RCC 7860 (cell line): ENCODE measurements at regions not wholly inside any gene's neighbourhood (a gene's known extent, or its start where the extent isn't known, plus 50 kb on each side); places are given as distances from the start of the nearest gene placed in this dataset.
"Not testable (repeated sequence)": the region's sequence is repeated elsewhere in the genome, so short reads cannot be mapped to it uniquely, and the experiment has no call there.

ENCODE experiments used
- DNase-seq: peaks from one replicate; pipeline ENCODE4 v3.0.0-alpha.2; 2015; ENCODE audit warnings: low spot score
- FAIRE-seq: peaks from 2 replicates; lab custom pipeline; 2012; peaks lifted over from hg19 to GRCh38; lab: Jason Lieb, UNC

DNA sequence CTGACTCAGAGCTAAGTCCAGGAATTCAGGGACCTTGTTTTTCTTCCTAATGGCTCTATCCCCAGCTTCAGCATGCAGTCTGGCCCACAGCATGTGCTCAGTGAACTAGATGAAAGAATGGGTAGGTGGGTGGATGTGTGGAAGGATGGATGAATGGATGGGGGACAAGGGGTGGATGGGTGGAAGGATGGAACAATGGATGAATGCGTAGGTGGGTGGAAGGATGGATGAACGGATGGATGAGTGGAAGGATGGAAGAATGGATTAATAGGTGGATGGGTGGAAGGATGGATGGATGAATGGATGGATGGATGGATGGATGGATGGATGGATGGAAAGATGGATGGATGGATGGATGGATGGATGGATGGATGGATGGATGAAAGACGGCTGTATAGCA, 79.7 kb upstream of the SFSWAP start:
- no peak for DNase-seq
- FAIRE-seq: no peak

DNA sequence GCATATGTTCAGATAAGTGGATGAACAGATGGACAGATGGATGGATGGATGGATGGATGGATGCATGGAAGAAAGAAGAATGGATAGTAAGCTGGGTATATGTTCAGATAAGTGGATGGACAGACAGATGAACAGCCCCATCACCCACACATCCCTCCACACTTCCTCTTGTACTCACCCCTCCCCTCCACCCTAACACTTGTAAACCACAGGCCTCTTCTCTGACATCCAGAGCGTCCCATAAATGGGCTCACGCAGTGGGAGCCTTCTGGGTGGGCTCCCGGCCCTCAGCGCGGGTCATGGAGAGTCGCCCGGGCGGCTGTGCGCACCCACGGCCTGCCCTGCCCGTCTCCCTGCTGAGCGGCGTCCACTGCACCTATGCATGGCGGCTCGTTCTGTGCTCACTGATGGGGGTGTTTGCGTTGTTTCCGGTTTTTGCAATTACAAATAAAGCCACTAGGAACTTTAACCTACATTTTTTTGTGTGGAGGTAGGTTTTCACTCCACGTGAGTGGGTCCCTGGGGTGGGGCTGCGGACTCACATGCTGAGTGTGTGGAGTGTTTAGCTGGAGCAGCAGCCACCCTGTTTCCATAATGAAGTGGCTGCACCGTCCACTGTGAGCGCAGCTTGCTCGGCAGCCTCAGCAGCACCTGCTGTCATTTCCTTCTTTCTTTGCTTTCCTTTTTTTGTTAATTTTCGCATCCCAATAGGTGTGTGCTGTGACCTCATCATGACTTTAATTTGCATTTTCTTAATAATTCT, 78.8 kb upstream of the SFSWAP start:
- DNase-seq, FAIRE-seq: not testable (repeated sequence)

DNA sequence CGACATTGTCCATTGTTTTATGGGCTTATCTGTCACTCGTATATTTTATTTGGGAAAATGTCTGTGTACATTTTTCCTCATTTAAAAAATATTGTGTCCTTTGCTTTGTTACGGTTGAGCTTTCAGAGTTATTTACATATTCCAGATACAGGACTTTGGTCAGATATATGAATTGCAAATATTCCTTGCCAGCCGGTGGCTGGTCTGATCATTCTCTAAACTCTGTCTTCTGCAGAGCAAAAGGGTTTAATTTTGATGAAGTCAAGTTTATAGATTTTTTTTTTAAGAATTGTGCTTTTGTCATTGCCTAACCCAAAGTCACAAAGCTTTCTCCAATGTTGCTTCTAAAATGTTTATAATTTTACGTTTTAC, 78.3 kb upstream of the SFSWAP start:
- FAIRE-seq, DNase-seq: not testable (repeated sequence)

DNA sequence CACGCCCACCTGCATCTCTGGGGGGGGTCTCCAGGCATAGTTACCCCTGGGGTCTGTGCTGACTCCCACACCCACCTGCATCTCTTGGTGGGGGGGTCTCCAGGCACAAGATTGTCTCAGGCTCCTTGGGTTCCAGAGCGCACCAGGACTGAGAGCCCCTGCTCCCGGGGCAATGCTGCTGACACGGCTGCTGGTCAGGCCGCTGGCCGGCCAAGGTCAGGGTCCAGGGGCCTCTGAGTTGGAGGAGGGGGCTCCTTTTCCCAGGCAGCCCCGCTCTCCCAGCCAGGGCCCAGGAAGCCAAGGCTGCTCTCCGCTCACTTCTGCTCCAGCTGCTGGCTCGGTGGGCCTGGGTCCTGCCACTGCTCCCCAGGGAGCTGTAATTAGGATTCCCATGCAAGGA, 77.3 kb upstream of the SFSWAP start:
- not testable (repeated sequence) for FAIRE-seq, DNase-seq

DNA sequence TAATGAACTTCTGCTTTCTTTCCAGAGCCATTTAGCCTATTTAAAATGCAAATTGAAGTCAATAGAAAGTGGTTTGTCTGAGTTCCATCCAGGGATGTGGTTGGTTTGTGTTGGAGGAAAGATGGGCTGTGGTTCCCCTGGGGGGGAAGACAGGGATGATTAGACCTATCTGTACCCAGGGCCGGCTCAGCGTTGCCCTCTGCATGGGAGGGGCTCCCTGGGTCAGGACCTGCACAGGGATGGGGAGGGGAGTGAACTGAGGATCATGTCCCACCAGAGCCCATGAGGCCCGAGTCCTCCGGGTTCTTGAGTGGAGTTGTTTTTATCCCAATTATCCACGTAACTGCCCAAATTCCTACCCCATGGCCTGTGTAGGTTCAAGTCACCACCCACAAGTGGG, 76.9 kb upstream of the SFSWAP start:
- FAIRE-seq: no peak
- no peak for DNase-seq

DNA sequence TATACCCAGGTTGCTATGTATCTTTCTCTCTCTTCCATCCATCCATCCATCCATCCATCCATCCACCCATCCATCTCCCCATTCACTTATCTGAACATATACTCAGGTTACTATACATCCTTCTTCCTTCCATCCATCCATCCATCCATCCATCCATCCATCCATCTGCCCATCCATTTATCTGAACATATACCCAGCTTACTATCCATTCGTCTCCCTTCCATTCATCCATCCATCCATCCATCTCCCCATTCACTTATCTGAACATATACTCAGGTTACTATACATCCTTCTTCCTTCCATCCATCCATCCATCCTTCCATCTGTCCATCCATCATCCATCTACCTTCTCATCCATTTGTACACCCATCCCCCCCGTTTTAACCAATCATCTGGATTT, 75.9 kb upstream of the SFSWAP start:
- DNase-seq, FAIRE-seq: not testable (repeated sequence)

DNA sequence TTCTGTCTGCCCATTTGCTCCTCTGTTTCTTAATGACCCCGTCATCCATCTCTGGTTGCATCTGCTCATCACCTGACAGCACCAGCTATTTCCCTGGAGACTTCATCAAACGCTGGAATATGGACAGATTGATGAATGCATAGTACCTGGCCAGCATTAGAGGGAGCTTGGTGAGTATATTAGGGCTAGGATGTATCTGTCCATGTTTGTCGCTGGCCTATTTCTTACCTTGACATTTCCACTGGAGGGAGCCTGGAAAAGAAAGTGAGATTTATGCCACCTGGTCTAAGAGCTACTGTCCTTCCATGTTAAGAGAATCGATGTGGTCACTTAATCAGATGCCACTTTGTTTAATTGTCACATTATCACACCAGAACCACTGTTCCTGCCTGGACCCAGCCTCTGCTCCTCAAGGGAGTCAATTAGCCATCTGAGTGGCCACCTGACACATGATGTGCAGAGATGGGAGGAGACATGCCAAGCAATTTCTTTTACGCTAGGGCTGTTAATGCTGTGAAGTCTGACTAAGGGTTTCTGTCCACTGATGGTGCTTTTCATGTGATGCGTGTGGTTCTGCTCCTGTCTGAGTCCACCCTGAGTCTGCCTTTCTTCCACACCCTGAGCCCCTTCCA, 75.3 kb upstream of the SFSWAP start:
- DNase-seq: no peak

DNA sequence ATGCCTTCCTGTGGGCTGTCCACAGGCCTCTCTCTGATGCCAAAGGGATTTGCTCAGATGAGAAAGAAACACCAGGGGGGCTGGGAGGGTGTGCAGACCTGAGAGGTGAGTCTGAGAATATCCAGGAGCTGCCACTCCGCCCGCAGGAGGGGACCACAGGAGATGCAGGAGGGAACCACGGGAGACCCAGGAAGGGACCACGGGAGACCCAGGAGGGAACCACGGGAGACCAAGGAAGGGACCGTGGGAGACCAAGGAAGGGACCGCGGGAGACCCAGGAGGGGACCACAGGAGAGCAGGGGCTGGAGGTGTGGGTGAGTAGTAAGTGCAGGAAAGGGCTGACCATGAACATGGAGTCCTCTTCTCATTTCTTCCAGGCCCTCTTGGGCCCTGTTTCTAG, 74.6 kb upstream of the SFSWAP start:
- DNase-seq (no peak), FAIRE-seq (no peak)

More for the DNA sequence above, 75.3 kb upstream of the SFSWAP start:
- no peak for FAIRE-seq

DNA sequence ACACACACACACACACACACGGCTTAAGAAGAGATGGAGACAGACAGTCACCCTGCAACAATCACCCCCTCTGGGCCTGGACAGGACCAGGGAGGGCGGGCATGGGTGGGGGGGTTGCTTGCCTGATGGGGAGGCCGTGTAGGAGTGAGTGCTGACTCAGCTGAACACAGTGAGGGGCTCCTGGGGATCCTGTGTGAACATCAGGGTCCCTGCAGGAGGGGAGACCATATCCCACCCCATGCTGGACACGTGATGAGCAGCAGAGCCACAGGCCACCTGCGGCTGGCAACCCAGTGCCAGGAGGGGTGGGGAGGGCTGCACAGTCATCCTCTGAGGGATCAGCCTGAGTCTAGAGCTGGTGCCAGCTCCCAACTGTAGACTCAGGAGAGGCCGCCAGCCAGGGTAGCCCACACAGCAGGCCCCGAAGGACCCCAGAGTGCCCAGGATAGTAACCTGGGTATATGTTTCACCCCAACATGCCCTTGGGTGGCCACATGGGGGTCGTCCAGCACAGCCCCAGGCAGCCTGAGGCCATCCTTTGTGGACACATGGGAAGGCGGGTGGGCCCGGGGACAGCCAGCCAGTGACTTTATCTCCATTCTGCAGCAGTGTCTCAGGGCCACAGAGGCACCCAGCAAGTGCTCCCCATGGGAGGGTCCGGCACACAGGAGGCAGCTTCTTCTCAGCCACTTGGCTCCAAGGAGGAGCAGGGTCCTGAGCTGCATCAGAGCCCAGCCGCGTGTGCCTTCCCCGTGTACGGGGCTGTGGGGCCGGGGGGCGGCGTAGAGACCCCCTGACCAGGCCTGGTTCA, 73.7 kb upstream of the SFSWAP start:
- FAIRE-seq: no peak
- DNase-seq: no peak

DNA sequence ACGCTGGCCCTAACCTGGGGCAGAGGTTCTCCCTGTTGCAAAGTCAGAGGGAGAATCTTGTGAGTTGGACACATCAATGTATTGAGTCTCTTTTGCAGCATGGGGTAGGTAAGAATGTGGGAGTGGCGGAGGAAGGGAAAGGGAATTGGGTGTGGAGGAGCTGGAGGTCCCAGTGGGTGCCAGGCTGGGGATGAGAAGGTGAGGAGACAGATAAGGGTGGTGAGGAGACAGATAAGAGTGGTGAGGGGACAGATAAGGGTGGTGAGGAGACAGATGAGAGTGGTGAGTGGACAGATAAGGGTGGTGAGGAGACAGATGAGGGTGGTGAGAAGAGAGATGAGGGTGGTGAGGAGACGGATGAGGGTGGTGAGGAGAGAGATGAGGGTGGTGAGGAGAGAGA, 72.9 kb upstream of the SFSWAP start:
- FAIRE-seq: no peak

DNA sequence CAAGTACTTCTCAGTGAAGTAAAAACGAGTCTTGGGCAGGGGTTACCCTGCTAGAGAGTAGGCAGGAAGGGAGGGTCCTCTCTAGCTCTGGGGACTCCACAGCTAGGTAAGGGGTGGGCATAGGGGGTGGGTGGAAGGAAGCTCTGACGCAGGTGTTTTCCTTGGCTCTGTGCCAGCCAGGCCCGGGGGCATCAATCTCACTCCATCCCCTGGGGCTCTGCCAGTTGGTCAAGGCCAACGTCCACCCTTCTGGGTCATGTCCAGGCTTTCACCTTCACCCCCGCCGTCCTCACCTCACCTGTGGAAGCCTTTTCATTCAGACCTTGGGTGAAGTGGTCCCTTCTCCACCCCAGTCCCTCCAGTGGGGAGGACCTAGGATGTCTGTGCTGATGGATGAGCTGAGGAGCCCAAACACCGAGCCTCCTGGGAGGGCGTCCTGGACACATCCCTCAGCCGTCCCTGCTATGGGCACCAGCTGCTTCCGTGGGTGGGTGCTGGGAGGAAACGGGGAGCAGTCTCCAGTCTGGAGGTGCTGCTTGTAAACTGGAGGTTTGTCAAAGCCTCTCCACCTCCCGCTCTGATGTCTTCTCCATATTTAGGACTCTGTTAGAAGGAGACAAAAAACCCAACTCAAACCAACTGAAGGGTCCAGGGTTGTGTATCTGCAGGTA, 71.5 kb upstream of the SFSWAP start:
- FAIRE-seq (no peak), DNase-seq (no peak)

More for the DNA sequence above, 72.9 kb upstream of the SFSWAP start:
- DNase-seq: no peak

DNA sequence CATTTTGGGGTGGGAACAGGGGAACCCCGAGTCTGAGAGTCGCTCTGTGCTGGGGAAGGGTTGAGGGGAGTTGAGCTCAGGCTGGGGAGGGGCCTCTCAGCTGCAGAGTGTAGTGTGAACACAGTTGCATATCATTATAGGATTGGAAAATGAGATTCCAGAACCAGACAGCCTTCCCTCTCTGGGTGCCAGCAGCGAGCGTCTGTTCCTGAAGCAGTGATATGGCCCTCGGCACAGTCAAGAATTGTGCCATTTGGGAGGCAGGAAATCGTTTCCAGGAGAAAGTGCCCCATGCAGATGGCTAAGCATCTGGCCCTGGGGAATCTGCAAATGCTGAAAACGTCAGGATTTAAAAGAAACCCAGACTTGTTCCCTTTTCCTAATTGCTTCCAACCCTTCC, 70.4 kb upstream of the SFSWAP start:
- no peak for DNase-seq
- no peak for FAIRE-seq

DNA sequence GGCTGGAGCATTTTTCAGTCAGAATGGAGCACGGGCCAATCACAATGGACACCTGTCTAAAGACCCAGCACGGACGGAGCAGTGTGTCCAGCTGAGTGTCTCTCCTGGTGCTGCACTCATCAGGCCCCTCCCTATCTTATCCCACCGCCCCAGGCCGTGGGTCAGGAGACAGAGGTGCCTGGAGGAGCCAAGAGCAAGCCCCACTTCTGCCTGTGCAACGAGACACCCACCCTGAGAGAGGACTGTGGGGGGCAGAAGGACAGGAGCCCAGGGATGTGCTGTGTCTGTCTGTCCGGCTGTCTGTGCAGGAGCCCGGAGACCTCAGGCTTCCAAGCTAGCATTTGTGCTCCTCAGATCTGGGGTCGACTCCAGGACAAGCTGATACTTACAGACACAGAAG, 69.6 kb upstream of the SFSWAP start:
- no peak for FAIRE-seq

DNA sequence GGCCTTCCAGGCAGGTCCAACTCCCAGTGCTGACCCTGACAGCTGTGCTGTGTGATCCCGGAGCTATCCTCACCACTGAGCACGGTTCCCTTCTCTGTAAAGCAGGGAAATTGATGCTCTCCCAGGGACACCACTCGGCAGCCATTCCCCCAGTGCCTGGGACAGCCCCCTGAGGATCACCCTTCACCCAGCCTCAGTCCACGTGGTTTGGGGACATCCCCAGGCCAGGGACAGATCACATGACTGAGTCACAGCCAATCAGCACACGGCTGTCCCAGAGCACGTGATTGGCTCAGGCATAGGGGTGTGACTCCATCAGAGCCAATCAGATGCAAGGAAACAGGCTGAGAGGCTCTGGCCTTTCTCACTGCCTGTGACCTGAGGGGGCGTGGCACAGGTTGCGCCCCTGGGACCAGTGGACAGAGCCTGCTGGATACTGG, 68.8 kb upstream of the SFSWAP start:
- no peak for FAIRE-seq
- no peak for DNase-seq

More for the DNA sequence above, 69.6 kb upstream of the SFSWAP start:
- DNase-seq: no peak

DNA sequence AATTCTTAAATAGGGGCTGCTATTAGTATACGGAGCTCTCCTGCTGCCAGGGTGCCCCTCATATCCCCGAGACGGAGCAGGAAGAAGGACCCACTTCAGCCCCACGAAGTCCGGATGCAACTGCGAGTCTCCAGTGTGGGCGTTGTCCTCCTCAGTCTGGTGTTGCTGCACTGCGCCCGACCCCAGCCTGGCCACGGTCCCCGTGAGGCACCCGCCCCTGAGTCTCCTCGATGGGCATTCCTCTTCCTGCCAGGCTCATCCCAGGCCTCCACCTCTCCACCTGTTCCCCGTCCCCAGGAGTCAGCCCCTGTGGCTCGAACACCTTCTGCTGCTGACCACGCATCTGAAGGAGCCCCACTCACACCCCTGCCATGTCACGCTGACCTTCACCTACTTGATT, 68.1 kb upstream of the SFSWAP start:
- DNase-seq (no peak), FAIRE-seq (no peak)

DNA sequence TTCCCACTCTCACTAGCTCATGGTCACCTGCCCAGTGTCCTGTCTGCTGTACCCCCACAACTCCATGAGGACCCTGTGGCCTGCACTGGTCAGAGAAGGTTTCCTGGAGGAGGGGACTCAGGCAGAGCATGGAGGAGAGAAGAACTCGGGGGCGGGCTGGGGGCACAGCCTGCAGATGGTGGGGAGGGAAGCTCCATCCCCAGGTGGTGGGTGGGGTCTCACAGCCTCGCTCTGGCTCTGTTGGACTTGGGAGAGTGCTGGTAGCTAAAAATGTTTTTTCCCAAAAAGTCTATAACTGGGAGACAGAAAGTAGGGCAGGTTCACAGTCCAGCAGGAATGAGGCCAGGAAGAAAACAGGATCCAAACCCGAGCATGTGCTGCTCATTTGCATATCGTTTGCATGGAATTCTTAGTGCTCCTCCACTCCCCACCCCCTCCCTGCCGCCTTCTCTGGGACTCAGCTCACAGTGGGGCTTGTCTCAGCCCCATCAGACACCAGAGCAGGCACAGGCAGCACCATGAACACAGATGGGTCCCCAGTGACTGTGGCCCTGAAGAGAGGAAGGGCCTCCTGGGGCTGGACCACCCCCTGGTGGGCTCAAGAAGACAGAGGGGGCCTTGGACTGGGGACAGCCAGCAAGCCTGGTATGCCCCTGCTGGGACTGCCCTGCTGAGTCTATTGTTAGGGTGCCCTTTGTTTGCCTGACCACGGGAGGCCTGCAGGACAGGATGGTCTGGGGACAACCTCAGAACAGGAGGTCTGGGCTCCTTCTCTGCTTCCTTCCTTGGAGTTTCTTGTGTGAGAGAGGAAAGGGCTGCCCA, 67.0 kb upstream of the SFSWAP start:
- no peak for DNase-seq
- FAIRE-seq: no peak

DNA sequence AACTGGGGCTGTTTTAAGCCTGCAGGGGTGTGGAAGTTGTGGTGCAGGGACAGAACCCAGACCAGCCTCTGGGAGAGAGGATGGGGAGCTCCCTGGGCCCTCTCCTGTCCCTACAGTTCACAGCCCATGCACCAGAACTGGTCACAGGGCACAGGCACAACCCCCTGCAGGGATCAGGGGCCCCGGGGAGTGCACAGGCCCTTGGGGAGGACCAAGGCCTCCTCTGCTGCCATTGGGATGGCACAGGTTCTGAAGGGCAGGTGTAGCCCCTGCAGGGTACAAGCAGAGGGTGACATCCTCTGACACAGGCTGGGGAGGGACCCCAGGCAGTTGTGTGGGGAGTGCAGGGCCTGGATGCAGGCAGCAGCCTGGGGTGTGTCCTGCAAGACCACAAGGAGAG, 66.4 kb upstream of the SFSWAP start:
- FAIRE-seq (no peak), DNase-seq (no peak)

DNA sequence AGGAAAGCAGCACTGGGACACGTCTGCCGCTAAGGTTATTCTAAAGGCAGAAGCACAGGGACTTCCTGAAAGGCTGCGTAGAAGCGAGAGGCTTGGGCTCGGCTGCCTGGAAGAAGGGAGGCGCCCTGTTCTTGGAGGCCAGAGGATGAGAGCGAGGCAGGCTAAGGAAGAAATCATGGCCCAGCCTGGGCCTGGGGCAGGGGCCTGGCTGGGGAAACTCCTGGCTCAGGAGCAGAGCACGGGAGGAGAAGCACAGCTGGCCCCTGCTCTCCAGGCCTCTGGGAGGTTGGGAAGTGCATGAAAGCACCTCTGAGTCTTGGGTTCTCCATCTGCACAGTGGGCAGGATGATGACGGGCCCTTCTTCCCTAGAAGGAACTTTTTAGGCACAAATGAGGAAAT, 66.0 kb upstream of the SFSWAP start:
- not testable (repeated sequence) for DNase-seq, FAIRE-seq

DNA sequence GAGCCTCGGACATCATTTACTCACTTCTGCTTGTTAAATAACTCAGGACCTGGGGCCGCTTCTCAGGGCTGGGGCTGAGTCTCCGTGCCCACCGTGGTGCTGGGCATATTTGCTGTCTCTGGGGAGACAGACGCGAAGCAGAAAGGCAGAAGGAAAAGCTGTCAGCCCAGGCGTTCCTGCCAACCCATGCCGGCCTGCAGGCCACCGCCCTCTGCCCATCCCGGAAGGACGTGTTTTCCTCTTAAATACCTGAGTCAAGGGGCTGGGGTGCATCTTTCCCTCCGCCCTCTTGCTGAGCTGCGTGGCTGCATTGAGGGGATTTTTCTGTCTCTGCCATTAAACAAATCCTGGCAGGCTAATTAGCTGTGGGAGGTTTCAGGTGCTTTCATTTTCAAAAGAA, 65.3 kb upstream of the SFSWAP start:
- not testable (repeated sequence) for DNase-seq

DNA sequence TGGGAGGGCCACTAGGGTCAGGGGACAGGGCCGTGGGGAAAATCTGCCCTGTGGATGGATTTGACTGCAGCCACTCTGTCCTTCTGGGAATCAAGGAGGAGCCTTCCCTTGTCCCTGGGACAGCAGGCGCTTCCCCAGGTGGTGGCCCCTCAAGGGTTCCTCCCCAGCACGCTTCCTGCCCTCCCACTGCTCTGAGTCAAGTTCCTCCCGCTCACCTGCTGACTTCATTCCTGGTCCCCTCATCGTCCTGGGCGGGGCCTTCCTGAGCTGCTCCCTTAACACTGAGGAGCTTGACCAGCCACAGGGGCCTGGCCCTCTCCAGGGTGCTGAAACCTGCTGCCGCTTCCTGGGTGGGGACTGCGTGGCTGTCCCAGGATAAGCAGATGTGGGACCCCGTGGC, 64.4 kb upstream of the SFSWAP start:
- not testable (repeated sequence) for DNase-seq, FAIRE-seq

More for the DNA sequence above, 65.3 kb upstream of the SFSWAP start:
- not testable (repeated sequence) for FAIRE-seq
